ENCODE measurements at regions not wholly inside any gene's neighbourhood (a gene's known extent, or its start where the extent isn't known, plus 50 kb on each side); places are given as distances from the start of the nearest gene placed in this dataset.
"Not testable (repeated sequence)": the region's sequence is repeated elsewhere in the genome, so short reads cannot be mapped to it uniquely, and the experiment has no call there.

DNA sequence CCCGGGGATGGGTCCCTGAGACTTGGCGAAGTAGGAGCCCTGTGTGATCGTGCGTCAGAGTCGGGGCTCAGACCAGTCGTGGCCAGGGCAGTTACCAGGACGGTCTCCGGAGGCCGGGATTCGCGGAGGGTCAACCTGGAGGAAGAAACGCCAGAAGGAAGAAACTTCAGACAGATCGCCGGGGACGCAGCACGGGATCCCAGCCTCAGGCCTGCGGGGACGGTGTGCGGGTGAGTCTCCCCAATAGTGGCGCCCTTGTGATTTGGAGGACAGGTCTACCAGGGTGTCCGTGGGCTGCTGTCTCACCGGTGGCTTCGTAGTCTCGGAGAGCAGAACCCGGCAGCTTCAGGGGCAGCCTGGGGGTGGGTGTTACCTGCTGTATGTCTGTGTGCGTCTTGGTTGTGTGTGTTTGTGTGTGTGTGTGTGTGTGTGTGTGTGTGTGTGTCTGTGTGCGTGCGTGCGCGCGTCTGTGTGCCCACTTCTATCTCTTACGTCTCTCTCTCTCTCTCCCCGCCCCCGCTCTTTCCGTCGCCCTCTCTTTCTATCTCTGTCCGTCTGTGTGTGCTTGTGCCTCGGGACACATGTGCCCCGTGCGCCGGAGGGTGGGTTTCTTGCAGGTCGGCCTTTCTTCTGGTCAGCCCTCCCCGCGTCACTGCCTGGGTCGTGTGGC lies 1406.4 kb upstream of the PCDH10 start:
- TF ChIP-seq CTCF (IDR thresholded peaks at IDR 0.05); ZFX (IDR thresholded peaks at IDR 0.05; ENCODE audit: borderline replicate concordance): not testable (repeated sequence)
